Parathyroid adenoma (tissue), 2 donors: ENCODE measurements at regions not wholly inside any gene's neighbourhood (a gene's known extent, or its start where the extent isn't known, plus 50 kb on each side); places are given as distances from the start of the nearest gene placed in this dataset.
"Not testable (repeated sequence)": the region's sequence is repeated elsewhere in the genome, so short reads cannot be mapped to it uniquely, and the experiment has no call there.

Source experiments
- H2AFZ ChIP-seq: fragments of 300-600 bp; sonication (generic); one replicate; pipeline ENCODE4 v1.7.0; 2017; ENCODE audit warnings: antibody characterized with exemption, mild to moderate bottlenecking
- H3K27ac ChIP-seq: fragments of 300-600 bp; sonication (generic); one replicate; pipeline ENCODE4 v1.7.0; 2017
- H3K27me3 ChIP-seq: fragments of 300-600 bp; sonication (generic); one replicate; pipeline ENCODE4 v1.7.0; 2017; ENCODE audit warnings: low read length; ENCODE audit not compliant: control insufficient read depth, insufficient read depth
- H3K36me3 ChIP-seq: fragments of 300-600 bp; sonication (generic); one replicate; pipeline ENCODE4 v1.7.0; 2017; ENCODE audit warnings: low read length; ENCODE audit not compliant: control insufficient read depth, insufficient read depth
- H3K4me1 ChIP-seq: fragments of 300-600 bp; sonication (generic); one replicate; pipeline ENCODE4 v1.7.0; 2017; ENCODE audit warnings: control low read depth
- H3K4me2 ChIP-seq: fragments of 300-600 bp; sonication (generic); one replicate; pipeline ENCODE4 v1.7.0; 2017; ENCODE audit warnings: low read length
- H3K4me3 ChIP-seq: fragments of 300-600 bp; sonication (generic); one replicate; pipeline ENCODE4 v1.7.0; 2017; ENCODE audit warnings: low read depth, low read length
- H3K79me2 ChIP-seq: fragments of 300-600 bp; sonication (generic); one replicate; pipeline ENCODE4 v1.7.0; 2017; ENCODE audit warnings: control low read depth
- H3K9ac ChIP-seq: fragments of 300-600 bp; sonication (generic); one replicate; pipeline ENCODE4 v1.7.0; 2017; ENCODE audit warnings: mild to moderate bottlenecking
- H3K9me3 ChIP-seq: fragments of 300-600 bp; sonication (generic); one replicate; pipeline ENCODE4 v1.7.0; 2017; ENCODE audit warnings: low read length; ENCODE audit not compliant: control insufficient read depth
- CTCF ChIP-seq: fragments of 300-600 bp; sonication (generic); IDR thresholded peaks from one replicate; pipeline ENCODE4 v1.7.0; 2017; ENCODE audit warnings: antibody characterized with exemption, mild to moderate bottlenecking
- donor health status: primary hyperparathyroidism.

GRCh38 chr15:87477737-87478686 is 778.5 kb downstream of the NTRK3 start:
- H3K27me3 ChIP-seq = no peaks in the 10 kb centered on the region
- no peaks in the 10 kb centered on the region for H3K9me3 ChIP-seq
- no peak for TF ChIP-seq CTCF
- no peak overlapping the region for H3K4me3 ChIP-seq
- H3K4me2 ChIP-seq = no peak overlapping the region
- no peaks in the 10 kb centered on the region for H3K36me3 ChIP-seq
- no peak overlapping the region for H3K9ac ChIP-seq
- H3K79me2 ChIP-seq = no peaks in the 10 kb centered on the region
- H2AFZ ChIP-seq = no peak overlapping the region
- no peak overlapping the region for H3K27ac ChIP-seq
- no peaks in the 10 kb centered on the region for H3K4me1 ChIP-seq

- no peaks in the 10 kb centered on the region for H3K9me3 ChIP-seq
- TF ChIP-seq CTCF = no peak
- no peaks in the 10 kb centered on the region for H3K79me2 ChIP-seq
- H3K4me3 ChIP-seq = no peak overlapping the region
- no peaks in the 10 kb centered on the region for H3K36me3 ChIP-seq
- H3K4me2 ChIP-seq = no peak overlapping the region
- H3K27ac ChIP-seq = no peak overlapping the region
- no peaks in the 10 kb centered on the region for H3K27me3 ChIP-seq
- H3K4me1 ChIP-seq = no peaks in the 10 kb centered on the region
- H2AFZ ChIP-seq = no peak overlapping the region
- no peak overlapping the region for H3K9ac ChIP-seq
These were observed 779.5 kb downstream of the NTRK3 start for GRCh38 chr15:87477026-87477425.

DNA sequence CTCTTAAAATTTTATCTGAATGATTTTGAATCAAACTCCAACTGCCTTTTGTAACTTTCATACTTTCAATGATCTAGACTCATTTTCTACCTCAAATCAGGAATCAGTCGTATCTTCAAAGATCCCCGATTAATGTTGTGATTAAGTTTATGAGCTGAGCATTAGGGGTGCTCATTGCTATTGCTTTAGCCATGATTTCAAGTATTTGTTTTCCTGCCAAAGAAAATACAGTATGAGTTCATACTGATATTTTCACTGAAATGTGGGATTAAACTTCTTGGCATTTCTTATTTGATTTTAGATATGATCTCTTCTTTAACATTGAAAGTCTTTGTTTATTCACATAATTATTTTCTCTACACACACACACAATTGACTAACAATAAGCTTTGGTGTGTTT is 785.6 kb downstream of the NTRK3 start:
- no peak overlapping the region for H2AFZ ChIP-seq
- no peaks in the 10 kb centered on the region for H3K79me2 ChIP-seq
- H3K27ac ChIP-seq = no peak overlapping the region
- H3K4me1 ChIP-seq = no peaks in the 10 kb centered on the region
- no peak overlapping the region for H3K4me3 ChIP-seq
- H3K4me2 ChIP-seq = no peak overlapping the region
- no peak overlapping the region for H3K9ac ChIP-seq
- H3K36me3 ChIP-seq = no peaks in the 10 kb centered on the region
- no peak for TF ChIP-seq CTCF
- H3K9me3 ChIP-seq = no peaks in the 10 kb centered on the region
- no peaks in the 10 kb centered on the region for H3K27me3 ChIP-seq

DNA sequence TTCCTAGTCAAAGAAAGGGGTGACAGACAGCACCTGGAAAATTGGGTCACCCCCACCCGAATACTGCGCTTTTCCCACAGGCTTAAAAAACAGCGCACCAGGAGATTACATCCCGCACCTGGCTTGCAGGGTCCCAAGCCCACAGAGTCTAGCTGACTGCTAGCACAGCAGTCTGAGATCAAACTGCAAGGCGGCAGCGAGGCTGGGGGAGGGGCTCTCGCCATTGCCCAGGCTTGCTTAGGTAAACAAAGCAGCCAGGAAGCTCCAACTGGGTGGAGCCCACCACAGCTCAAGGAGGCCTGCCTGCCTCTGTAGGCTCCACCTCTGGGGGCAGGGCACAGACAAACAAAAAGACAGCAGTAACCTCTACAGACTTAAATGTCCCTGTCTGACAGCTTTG is 792.6 kb downstream of the NTRK3 start:
- not testable (repeated sequence) for H3K27ac ChIP-seq

GRCh38 chr15:87461631-87462030 is 794.9 kb downstream of the NTRK3 start:
- H3K4me3 ChIP-seq = no peak overlapping the region
- H3K27ac ChIP-seq = no peak overlapping the region
- H3K79me2 ChIP-seq = no peaks in the 10 kb centered on the region
- no peak overlapping the region for H3K9ac ChIP-seq
- no peak for TF ChIP-seq CTCF
- H3K4me1 ChIP-seq = no peaks in the 10 kb centered on the region
- H3K4me2 ChIP-seq = no peak overlapping the region
- no peak overlapping the region for H2AFZ ChIP-seq
- H3K36me3 ChIP-seq = no peaks in the 10 kb centered on the region
- no peaks in the 10 kb centered on the region for H3K9me3 ChIP-seq
- H3K27me3 ChIP-seq = no peaks in the 10 kb centered on the region

More for the DNA sequence above, 792.6 kb downstream of the NTRK3 start:
- not testable (repeated sequence) for H3K27me3 ChIP-seq, H3K79me2 ChIP-seq, H3K4me3 ChIP-seq, H3K9ac ChIP-seq, H3K4me1 ChIP-seq, H3K4me2 ChIP-seq, H2AFZ ChIP-seq, H3K36me3 ChIP-seq, H3K9me3 ChIP-seq
